ENCODE measurements at regions not wholly inside any gene's neighbourhood (a gene's known extent, or its start where the extent isn't known, plus 50 kb on each side); places are given as distances from the start of the nearest gene placed in this dataset.

- no peak for TF ChIP-seq JUN (IDR thresholded peaks at IDR 0.05; ENCODE audit: low read depth, low read length)
- TF ChIP-seq, protein P1, sequence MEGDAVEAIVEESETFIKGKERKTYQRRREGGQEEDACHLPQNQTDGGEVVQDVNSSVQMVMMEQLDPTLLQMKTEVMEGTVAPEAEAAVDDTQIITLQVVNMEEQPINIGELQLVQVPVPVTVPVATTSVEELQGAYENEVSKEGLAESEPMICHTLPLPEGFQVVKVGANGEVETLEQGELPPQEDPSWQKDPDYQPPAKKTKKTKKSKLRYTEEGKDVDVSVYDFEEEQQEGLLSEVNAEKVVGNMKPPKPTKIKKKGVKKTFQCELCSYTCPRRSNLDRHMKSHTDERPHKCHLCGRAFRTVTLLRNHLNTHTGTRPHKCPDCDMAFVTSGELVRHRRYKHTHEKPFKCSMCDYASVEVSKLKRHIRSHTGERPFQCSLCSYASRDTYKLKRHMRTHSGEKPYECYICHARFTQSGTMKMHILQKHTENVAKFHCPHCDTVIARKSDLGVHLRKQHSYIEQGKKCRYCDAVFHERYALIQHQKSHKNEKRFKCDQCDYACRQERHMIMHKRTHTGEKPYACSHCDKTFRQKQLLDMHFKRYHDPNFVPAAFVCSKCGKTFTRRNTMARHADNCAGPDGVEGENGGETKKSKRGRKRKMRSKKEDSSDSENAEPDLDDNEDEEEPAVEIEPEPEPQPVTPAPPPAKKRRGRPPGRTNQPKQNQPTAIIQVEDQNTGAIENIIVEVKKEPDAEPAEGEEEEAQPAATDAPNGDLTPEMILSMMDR (IDR thresholded peaks at IDR 0.05; ENCODE audit: control extremely low read depth in 1 of 3, insufficient read depth in 1 of 3, low read depth in 1 of 3, low read length in 3 of 3), result no peak
- TF ChIP-seq CREB1 (IDR thresholded peaks at IDR 0.05), result no peak
- no peak for TF ChIP-seq PHF8 (conservative IDR thresholded peaks at IDR 0.05; ENCODE audit: low read depth, low read length)
- TF ChIP-seq GABPA (IDR thresholded peaks at IDR 0.05; ENCODE audit: borderline replicate concordance, insufficient read depth, low read length), result no peak
- no peak for TF ChIP-seq POLR2AphosphoS5 (IDR thresholded peaks at IDR 0.05; ENCODE audit: low read depth, low read length)
- no peak for TF ChIP-seq RFX5 (IDR thresholded peaks at IDR 0.05; ENCODE audit: borderline replicate concordance, low read depth, low read length)
- no peak for TF ChIP-seq CEBPB (IDR thresholded peaks at IDR 0.05; ENCODE audit: low read depth, low read length)
- TF ChIP-seq CHD2 (IDR thresholded peaks at IDR 0.05; ENCODE audit: low read length), result no peak
Measured at GRCh38 chr9:90021216-90021906, 416.5 kb downstream of the GADD45G start.

Data from H1 (cell line).